ENCODE measurements at regions not wholly inside any gene's neighbourhood (a gene's known extent, or its start where the extent isn't known, plus 50 kb on each side); places are given as distances from the start of the nearest gene placed in this dataset.

GRCh38 chr20:55253781-55254180 is 751.5 kb downstream of the CBLN4 start:
- Histone ChIP-seq H3K27ac (ENCODE audit: insufficient read depth, low read length) (no peak overlapping the region), H3K9ac (ENCODE audit: insufficient read depth, low read length) (no peak overlapping the region), H3K9me3 (ENCODE audit: control insufficient read depth, insufficient read depth, low read depth, low read length) (no peaks in the 10 kb centered on the region), H3K79me2 (ENCODE audit: control insufficient read depth, insufficient read depth, low read length) (no peaks in the 10 kb centered on the region), H3K4me1 (ENCODE audit: control insufficient read depth, extremely low read depth, insufficient read depth, low read length) (no peaks in the 10 kb centered on the region), H3K4me3 (replicated peaks in 1 of 4; ENCODE audit: control extremely low read depth in 1 of 4, insufficient read depth in 1 of 4, low read depth in 3 of 4, low read length in 4 of 4) (no peak overlapping the region), H3K4me2 (ENCODE audit: extremely low read depth, insufficient read depth, low read length) (no peak overlapping the region), H3K36me3 (ENCODE audit: control insufficient read depth, insufficient read depth, low read length) (no peaks in the 10 kb centered on the region), H2AFZ (ENCODE audit: low read length) (no peak overlapping the region), H4K20me1 (ENCODE audit: control insufficient read depth, extremely low read depth, insufficient read depth, low read length) (no peaks in the 10 kb centered on the region), H3K27me3 (ENCODE audit: control insufficient read depth, insufficient read depth, low read length) (no peaks in the 10 kb centered on the region)
- DNase-seq (ENCODE audit: low read depth in 2 of 2): peak; percentile 3 to 70
- TF ChIP-seq CTCF (conservative IDR thresholded peaks at IDR 0.05 in 1 of 2, IDR thresholded peaks at IDR 0.05 in 1 of 2; ENCODE audit: low read depth in 1 of 2, low read length in 2 of 2) (no peak), EZH2 (IDR thresholded peaks at IDR 0.05; ENCODE audit: low read length, missing control alignments) (no peak)

- no peak overlapping the region for H3K9ac ChIP-seq (ENCODE audit: insufficient read depth, low read length)
- no peaks in the 10 kb centered on the region for H3K27me3 ChIP-seq (ENCODE audit: control insufficient read depth, insufficient read depth, low read length)
- peak in 1 of 2 donors; percentile 35 for DNase-seq (ENCODE audit: low read depth in 2 of 2)
- TF ChIP-seq CTCF (conservative IDR thresholded peaks at IDR 0.05 in 1 of 2, IDR thresholded peaks at IDR 0.05 in 1 of 2; ENCODE audit: low read depth in 1 of 2, low read length in 2 of 2): no peak
- no peak for TF ChIP-seq EZH2 (IDR thresholded peaks at IDR 0.05; ENCODE audit: low read length, missing control alignments)
- no peak overlapping the region for H3K4me2 ChIP-seq (ENCODE audit: extremely low read depth, insufficient read depth, low read length)
- no peaks in the 10 kb centered on the region for H3K36me3 ChIP-seq (ENCODE audit: control insufficient read depth, insufficient read depth, low read length)
- H3K79me2 ChIP-seq (ENCODE audit: control insufficient read depth, insufficient read depth, low read length): no peaks in the 10 kb centered on the region
- H3K9me3 ChIP-seq (ENCODE audit: control insufficient read depth, insufficient read depth, low read depth, low read length): no peaks in the 10 kb centered on the region
- H2AFZ ChIP-seq (ENCODE audit: low read length): no peak overlapping the region
- H3K4me3 ChIP-seq (replicated peaks in 1 of 4; ENCODE audit: control extremely low read depth in 1 of 4, insufficient read depth in 1 of 4, low read depth in 3 of 4, low read length in 4 of 4): no peak overlapping the region
- H3K27ac ChIP-seq (ENCODE audit: insufficient read depth, low read length): no peak overlapping the region
- no peaks in the 10 kb centered on the region for H4K20me1 ChIP-seq (ENCODE audit: control insufficient read depth, extremely low read depth, insufficient read depth, low read length)
- H3K4me1 ChIP-seq (ENCODE audit: control insufficient read depth, extremely low read depth, insufficient read depth, low read length): no peaks in the 10 kb centered on the region
These were observed 752.8 kb downstream of the CBLN4 start for GRCh38 chr20:55252521-55252920.

DNA sequence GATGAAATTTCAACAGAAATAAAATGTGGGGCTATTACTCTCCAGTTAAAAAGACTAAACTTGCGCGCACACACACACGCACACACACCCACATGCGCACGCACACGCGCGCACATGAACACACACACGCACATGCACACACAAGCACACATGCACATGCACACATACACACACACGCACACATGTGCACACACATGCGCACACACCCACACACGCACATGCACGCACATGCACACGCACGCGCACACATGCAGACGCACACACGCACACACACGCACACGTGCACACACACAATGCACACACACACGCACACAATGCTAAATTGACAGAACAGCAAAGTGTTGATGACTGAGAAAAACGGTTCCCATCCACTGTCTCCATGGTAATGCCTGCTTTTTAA is 754.1 kb downstream of the CBLN4 start:
- Histone ChIP-seq H3K4me2 (ENCODE audit: extremely low read depth, insufficient read depth, low read length) (no peak overlapping the region), H3K27ac (ENCODE audit: insufficient read depth, low read length) (no peak overlapping the region), H3K9me3 (ENCODE audit: control insufficient read depth, insufficient read depth, low read depth, low read length) (no peaks in the 10 kb centered on the region), H3K27me3 (ENCODE audit: control insufficient read depth, insufficient read depth, low read length) (no peaks in the 10 kb centered on the region), H4K20me1 (ENCODE audit: control insufficient read depth, extremely low read depth, insufficient read depth, low read length) (no peaks in the 10 kb centered on the region), H3K4me3 (replicated peaks in 1 of 4; ENCODE audit: control extremely low read depth in 1 of 4, insufficient read depth in 1 of 4, low read depth in 3 of 4, low read length in 4 of 4) (no peak overlapping the region), H3K4me1 (ENCODE audit: control insufficient read depth, extremely low read depth, insufficient read depth, low read length) (no peaks in the 10 kb centered on the region), H3K79me2 (ENCODE audit: control insufficient read depth, insufficient read depth, low read length) (no peaks in the 10 kb centered on the region), H3K36me3 (ENCODE audit: control insufficient read depth, insufficient read depth, low read length) (no peaks in the 10 kb centered on the region), H2AFZ (ENCODE audit: low read length) (no peak overlapping the region), H3K9ac (ENCODE audit: insufficient read depth, low read length) (no peak overlapping the region)
- TF ChIP-seq EZH2 (IDR thresholded peaks at IDR 0.05; ENCODE audit: low read length, missing control alignments) (no peak), CTCF (conservative IDR thresholded peaks at IDR 0.05 in 1 of 2, IDR thresholded peaks at IDR 0.05 in 1 of 2; ENCODE audit: low read depth in 1 of 2, low read length in 2 of 2) (no peak)
- DNase-seq (ENCODE audit: low read depth in 2 of 2): no peak

Measured in fibroblast of lung (primary cell).